Upper lobe of right lung (tissue), 1 donor: ENCODE measurements at regions not wholly inside any gene's neighbourhood (a gene's known extent, or its start where the extent isn't known, plus 50 kb on each side); places are given as distances from the start of the nearest gene placed in this dataset.
"Not testable (repeated sequence)": the region's sequence is repeated elsewhere in the genome, so short reads cannot be mapped to it uniquely, and the experiment has no call there.

Source experiments
- ATAC-seq: fragments of 200-7000 bp; cut with Tn5 transposase; one replicate; pipeline ENCODE4 v1.9.1; 2020; ENCODE audit warnings: mild to moderate bottlenecking, moderate library complexity
- DNase-seq: peaks from one replicate; pipeline ENCODE4 v3.0.0-alpha.2; 2020
- H3K27ac ChIP-seq: fragments of 200-600 bp; one replicate; pipeline ENCODE4 v1.8.0; 2022
- H3K27me3 ChIP-seq: fragments of 200-600 bp; one replicate; pipeline ENCODE4 v1.8.0; 2022; ENCODE audit warnings: mild to moderate bottlenecking
- H3K36me3 ChIP-seq: fragments of 200-600 bp; one replicate; pipeline ENCODE4 v1.8.0; 2022
- H3K4me1 ChIP-seq: fragments of 200-600 bp; one replicate; pipeline ENCODE4 v1.8.0; 2022
- H3K4me3 ChIP-seq: fragments of 200-600 bp; one replicate; pipeline ENCODE4 v1.8.0; 2022; ENCODE audit warnings: mild to moderate bottlenecking
- H3K9me3 ChIP-seq: fragments of 200-600 bp; one replicate; pipeline ENCODE4 v1.8.0; 2022
- CTCF ChIP-seq: fragments of 200-600 bp; IDR thresholded peaks from one replicate; pipeline ENCODE4 v1.8.0; 2022; ENCODE audit warnings: antibody characterized with exemption
- intact Hi-C: fragments of 100-400 bp; cut with DNase I; formaldehyde crosslinking; loops from one replicate; pipeline ENCODE4 v1.11.0; 2022
- donor health status: DM: no; HTN: yes; CAD: no; lungs with severe emphysema.

- H3K4me1 ChIP-seq: no peaks in the 10 kb centered on the region
- DNase-seq (no peak), ATAC-seq (no peak)
- no peaks in the 10 kb centered on the region for H3K27me3 ChIP-seq
- H3K36me3 ChIP-seq: no peaks in the 10 kb centered on the region
- no peak overlapping the region for H3K27ac ChIP-seq
- no peaks in the 10 kb centered on the region for H3K9me3 ChIP-seq
- intact Hi-C loops: no loop called here
- H3K4me3 ChIP-seq: no peak overlapping the region
- TF ChIP-seq CTCF: no peak
Observed at GRCh38 chrX:112931478-112931877, 90.8 kb upstream of the AMOT start.

- H3K4me3 ChIP-seq, H3K9me3 ChIP-seq, DNase-seq, H3K27ac ChIP-seq, H3K36me3 ChIP-seq, ATAC-seq, H3K4me1 ChIP-seq, H3K27me3 ChIP-seq, intact Hi-C loops: not testable (repeated sequence)
Observed at GRCh38 chrX:112923381-112923780, 82.8 kb upstream of the AMOT start.

- H3K27me3 ChIP-seq: no peaks in the 10 kb centered on the region
- H3K4me1 ChIP-seq: no peaks in the 10 kb centered on the region
- H3K9me3 ChIP-seq: no peaks in the 10 kb centered on the region
- no peak for TF ChIP-seq CTCF
- no peak for DNase-seq
- no peaks in the 10 kb centered on the region for H3K36me3 ChIP-seq
- intact Hi-C loops: no loop called here
- H3K27ac ChIP-seq: no peak overlapping the region
- no peak for ATAC-seq
- no peak overlapping the region for H3K4me3 ChIP-seq
Observed at GRCh38 chrX:112913807-112914206, 73.2 kb upstream of the AMOT start.

GRCh38 chrX:112910418-112910817, 69.8 kb upstream of the AMOT start:
- no peak for ATAC-seq

GRCh38 chrX:112901869-112902725, 61.5 kb upstream of the AMOT start:
- no peaks in the 10 kb centered on the region for H3K27me3 ChIP-seq
- H3K4me3 ChIP-seq: no peak overlapping the region
- H3K9me3 ChIP-seq: no peaks in the 10 kb centered on the region
- intact Hi-C loops: no loop called here
- DNase-seq (no peak), ATAC-seq (no peak)
- no peaks in the 10 kb centered on the region for H3K4me1 ChIP-seq
- TF ChIP-seq CTCF: no peak
- no peaks in the 10 kb centered on the region for H3K36me3 ChIP-seq
- H3K27ac ChIP-seq: no peak overlapping the region

More at GRCh38 chrX:112910418-112910817, 69.8 kb upstream of the AMOT start:
- intact Hi-C loops: no loop called here
- Histone ChIP-seq H3K4me3 (no peak overlapping the region), H3K4me1 (no peaks in the 10 kb centered on the region), H3K9me3 (no peaks in the 10 kb centered on the region), H3K27ac (no peak overlapping the region), H3K36me3 (no peaks in the 10 kb centered on the region), H3K27me3 (no peaks in the 10 kb centered on the region)
- no peak for TF ChIP-seq CTCF
- no peak for DNase-seq

- Histone ChIP-seq H3K27ac (no peak overlapping the region), H3K9me3 (no peaks in the 10 kb centered on the region), H3K4me3 (no peak overlapping the region), H3K27me3 (no peaks in the 10 kb centered on the region), H3K4me1 (no peaks in the 10 kb centered on the region), H3K36me3 (no peaks in the 10 kb centered on the region)
- DNase-seq (no peak), ATAC-seq (no peak)
- intact Hi-C loops: no loop called here
- TF ChIP-seq CTCF: no peak
Observed at GRCh38 chrX:112896051-112896450, 55.4 kb upstream of the AMOT start.
